Anterior cingulate cortex (tissue), 58 donors: ENCODE measurements at regions not wholly inside any gene's neighbourhood (a gene's known extent, or its start where the extent isn't known, plus 50 kb on each side); places are given as distances from the start of the nearest gene placed in this dataset.

Experiments used
- DNase-seq, 58 donors: peaks; one replicate each; lab custom pipeline; 2025; lab: John Stamatoyannopoulos, UW

- no peak for DNase-seq
Measured at GRCh38 chr15:95639208-95639607, 691.3 kb upstream of the NR2F2 start.

DNA sequence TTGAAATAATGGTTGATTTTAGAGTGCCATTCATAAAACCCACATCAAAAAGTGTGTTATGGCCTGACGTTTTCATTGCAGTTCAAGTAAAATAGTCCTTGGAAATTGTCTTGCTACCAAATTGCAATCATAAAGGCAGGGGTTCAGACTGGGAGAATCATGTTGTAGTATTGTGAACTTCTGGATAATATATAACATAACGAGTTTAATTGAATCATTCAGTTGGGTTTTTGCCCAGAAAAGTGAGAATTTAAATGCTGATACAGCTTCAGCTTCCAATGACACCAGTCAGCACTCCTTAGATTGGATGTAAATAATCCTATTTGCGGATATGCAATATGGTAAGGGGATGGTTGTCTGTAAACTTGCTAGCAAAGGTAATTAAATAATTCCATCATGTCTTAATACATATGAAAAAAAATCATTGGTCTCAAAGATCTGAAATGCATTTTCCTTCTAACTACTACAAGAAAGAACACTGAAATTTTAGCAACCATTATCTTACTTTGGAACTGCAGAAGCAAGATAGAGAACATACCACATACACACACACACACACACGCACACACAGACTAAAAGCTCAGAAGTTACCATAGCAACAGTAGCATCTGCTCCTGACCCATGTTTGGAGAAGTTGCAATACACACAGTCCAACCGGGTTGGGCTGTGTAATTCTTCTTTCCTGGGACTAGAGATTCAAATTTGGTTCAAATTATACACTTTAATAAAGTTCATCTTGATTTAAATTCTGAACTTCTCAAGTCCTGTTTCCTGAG is 686.2 kb upstream of the NR2F2 start:
- no peak for DNase-seq

DNA sequence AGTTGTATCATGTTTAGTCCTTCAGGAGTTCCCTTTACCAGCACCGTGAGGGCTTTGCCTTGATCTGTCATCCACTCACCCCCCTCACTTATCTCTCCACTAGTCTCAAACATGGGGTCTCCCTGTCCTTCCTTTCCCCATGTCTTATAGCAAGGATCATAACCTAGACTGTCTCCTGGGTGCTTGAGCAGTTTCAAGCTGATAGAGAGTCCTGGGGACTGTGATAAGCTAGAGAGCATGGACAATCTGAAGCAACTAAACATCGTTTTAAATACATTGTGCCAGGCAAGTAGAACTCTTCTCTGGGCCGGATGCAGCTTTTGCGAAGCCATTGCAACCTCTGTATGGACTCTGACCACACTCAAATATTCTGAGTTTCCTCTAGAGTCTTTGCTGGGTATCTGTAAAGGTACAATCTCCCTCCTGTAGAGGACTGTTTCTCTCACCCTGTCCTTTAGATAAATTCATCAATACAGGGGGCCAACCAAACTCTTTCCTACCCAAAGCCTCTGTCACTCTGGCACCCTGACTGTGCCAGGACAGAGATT is 684.6 kb upstream of the NR2F2 start:
- no peak for DNase-seq

- no peak for DNase-seq
Measured at GRCh38 chr15:95646484-95647273, 683.8 kb upstream of the NR2F2 start.

DNA sequence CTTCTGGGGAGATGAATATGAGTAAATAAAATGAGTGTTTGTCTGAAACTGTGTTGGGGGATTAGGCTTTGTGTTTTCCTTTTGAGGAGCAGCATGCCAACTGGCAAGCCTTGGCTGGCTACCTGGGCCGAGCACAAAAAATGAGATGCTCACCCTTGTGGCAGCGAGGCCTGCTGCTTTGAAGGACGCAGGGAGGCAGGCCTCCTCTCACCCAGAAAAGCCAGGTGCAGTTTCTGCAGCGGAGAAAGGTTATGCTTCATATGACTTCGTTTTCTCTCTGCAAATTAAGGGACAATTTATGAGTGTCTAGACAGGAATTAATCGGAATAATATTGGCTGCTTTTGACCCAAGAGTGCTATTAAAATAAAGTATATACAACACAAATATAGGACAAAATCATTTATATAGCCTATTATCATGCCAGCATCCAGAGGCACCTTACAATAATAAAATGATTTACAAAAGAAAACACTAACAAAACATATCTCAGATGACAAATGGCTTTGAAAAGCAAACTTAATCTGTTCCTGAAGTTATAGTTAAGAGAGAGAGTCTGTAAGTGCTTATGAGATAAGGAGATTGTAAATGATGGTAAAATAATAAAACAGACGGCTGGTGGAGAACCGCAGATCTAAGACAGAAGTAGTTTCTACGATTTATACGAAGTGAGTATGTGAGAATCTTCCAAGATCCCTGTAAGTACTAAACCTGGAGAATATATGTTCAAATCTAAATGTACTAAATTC is 682.8 kb upstream of the NR2F2 start:
- no peak for DNase-seq

DNA sequence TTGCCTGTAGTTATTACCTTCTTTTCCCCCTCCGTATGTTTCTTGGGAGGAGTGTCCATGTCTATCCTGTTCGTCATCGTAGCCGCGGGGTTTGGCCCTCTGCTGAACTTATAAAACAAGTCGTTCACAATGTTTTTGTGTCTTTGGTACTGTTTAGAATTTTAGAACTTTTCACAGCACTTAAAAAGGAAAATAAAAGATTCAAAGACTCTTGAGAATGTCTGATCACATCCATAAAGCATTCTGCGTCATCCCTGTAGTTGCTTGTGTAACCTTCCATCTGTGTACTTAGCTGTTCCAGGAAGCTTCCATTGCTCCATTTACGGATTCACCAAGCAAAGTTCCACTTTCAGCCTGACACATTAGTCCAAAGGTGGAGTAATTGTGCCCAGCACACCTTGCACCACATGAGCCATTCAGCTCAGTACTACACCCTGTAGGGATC is 677.1 kb upstream of the NR2F2 start:
- DNase-seq, result no peak

DNA sequence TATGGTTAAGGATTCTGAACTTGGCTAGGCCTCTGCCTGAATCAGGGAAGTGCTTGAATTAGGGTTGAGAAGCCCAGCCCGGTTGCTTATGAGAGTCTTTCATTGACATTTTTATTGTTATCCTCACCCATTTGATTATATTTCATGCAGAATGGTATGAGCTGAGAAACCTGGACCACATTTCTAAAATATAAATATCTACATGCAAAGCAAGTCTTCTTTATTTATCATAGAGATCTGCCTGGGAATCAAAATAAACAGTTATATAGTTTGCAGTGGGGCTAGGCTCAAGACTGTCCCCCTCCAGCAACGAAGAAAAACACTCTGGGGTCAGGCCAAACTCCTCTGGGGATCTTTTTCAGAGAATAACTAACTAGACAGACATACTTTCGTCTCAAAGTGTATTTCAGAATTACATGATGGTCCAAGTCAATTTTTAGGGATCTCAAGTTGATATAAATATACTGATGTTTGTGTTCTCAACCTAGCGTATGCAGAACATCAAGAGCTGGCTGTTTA is 675.4 kb upstream of the NR2F2 start:
- DNase-seq, result no peak

DNA sequence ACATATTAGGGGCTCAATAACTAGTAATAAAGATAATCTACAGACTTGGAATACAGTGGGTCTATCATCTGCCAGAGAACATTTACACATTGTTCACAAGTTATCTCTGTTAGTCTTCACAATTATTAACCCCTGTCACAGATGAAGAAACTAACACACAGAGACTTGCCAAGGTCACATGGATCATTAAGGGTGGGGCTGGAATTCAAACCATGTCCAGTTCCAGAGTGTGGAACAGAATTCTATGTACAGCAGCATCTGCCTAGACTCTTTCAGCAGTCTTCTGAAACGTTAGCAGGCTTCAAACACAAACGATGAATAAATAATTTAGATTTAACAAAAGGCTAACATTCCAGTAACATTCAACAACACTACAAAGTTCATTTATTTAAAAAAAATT is 673.9 kb upstream of the NR2F2 start:
- DNase-seq, result no peak

- no peak for DNase-seq
Measured at GRCh38 chr15:95658799-95659198, 671.7 kb upstream of the NR2F2 start.

- DNase-seq, result no peak
Measured at GRCh38 chr15:95659656-95660055, 670.8 kb upstream of the NR2F2 start.

- no peak for DNase-seq
Measured at GRCh38 chr15:95662638-95663037, 667.9 kb upstream of the NR2F2 start.

DNA sequence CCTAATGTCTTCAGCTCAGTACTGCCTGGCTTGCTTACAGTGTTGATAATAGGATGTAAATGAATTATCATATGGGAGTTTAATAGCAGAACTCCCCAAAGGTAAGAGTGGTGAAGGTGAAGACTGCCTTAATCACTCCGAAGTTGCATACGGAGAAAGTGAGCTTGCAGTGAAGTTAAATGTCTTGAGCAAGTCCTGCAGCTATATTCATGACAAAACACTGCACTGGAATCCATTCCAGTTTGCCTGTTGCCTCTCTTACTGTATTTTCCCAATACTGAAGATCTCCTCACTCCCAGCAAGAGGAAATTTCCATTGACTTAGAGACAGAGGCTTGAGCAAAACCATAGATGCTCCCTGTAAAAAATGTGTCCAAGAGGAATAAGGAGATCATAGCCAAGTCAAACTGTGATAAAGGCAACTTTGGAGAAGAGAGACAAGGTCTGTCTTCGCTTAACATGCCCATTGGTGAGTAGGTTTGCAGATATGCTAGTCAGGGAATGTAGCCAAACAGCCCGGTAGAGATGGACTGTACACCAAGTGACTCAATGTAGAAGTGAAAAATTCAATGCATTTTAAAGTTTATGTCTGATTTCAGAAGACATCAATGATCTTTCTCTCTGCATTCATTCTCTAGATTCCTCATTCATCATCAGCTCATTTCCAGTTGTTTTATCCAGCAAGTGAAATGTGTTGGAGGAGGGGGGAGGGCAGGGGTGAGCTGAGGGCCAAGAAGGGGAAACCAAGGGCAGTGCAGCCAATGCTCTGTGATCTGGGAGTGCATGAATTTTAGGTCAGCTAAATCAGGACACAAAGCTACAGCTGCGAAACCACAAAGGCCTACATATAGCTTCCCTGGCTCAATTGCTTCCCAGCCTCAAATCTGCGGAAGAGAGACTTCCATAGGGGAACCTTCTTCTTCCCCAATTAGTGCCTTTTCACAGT is 667.1 kb upstream of the NR2F2 start:
- DNase-seq, result no peak

- DNase-seq, result no peak
Measured at GRCh38 chr15:95664450-95664849, 666.0 kb upstream of the NR2F2 start.

DNA sequence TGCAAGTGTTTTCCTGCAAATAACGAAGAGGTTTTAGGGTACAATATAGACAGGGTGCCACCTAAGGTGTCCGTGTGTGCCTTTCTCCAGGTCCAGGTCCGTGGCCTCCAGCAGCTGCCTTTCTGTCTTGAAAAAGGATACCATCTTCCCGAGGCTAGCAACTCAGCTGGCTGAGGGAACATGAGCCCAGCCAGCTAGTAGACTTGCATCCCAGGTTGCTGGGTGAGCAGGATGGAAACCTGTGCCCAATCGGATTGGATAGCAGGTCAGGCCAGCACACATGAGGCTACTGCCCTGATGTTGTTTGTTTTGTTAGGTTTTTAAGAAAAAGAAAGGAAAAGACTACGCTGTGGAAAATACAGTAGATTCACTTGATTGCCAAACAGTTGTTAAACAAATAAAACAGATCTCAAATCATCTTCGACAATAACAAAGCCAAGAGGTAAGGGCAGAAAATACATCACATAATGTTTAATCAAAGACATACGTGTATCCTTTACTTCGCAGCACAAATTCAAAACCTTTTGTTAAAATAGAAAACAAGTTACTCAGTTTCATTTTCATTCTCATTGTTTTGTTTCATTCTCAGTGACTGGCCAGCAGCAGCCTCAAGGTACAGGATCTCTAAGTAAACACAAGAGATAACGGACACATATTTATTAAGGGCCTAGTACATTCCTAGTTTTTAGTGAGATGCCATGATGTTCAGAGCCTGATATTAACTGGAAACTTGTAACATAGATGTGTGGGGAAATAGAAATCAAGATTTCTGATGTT is 661.2 kb upstream of the NR2F2 start:
- no peak for DNase-seq

DNA sequence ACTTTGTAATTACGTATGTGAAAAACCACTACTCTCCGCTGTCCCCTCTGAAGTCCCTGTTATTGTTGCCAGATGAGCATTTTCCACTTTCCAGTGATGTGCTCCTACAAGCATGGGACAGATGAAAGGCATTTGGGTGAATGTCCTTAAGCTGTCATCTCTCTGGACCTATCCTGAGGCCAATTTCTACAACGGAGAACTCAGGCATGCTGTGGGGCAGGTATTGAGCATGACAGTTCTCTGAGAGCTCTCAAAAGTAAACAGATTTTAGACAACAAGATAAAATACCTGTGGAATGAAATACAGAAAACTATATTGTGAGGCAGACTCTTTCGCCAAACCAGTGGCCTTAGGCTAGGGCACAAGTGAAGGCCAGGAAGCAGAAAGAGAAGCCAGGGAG is 656.5 kb upstream of the NR2F2 start:
- no peak for DNase-seq

DNA sequence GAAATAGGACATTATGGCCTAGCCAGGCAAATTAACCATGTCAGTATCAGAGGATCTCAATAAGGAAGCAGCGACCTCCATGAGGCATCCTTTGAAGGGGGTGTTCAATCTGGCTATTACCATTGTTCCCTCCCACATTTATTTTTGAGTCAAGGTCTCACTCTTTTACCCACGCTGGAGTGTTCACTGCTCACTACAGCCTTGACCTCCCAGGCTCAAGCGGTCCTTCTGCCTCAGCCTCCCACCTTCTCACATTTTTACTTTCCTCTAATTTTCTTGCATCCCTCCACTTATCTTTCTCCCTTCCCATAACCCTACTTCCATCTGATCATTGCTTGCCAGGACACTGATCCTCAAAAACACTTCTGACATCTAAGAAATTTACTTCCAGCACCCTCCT is 654.0 kb upstream of the NR2F2 start:
- no peak for DNase-seq

GRCh38 chr15:95679847-95680582 is 650.5 kb upstream of the NR2F2 start:
- no peak for DNase-seq

GRCh38 chr15:95680728-95681127 is 649.8 kb upstream of the NR2F2 start:
- DNase-seq, result no peak
